CMK (cell line): ENCODE measurements at regions not wholly inside any gene's neighbourhood (a gene's known extent, or its start where the extent isn't known, plus 50 kb on each side); places are given as distances from the start of the nearest gene placed in this dataset.
"Not testable (repeated sequence)": the region's sequence is repeated elsewhere in the genome, so short reads cannot be mapped to it uniquely, and the experiment has no call there.

Source experiments
- DNase-seq: peaks from one replicate; pipeline ENCODE4 v3.0.0-alpha.2; 2010; ENCODE audit warnings: low read depth

DNA sequence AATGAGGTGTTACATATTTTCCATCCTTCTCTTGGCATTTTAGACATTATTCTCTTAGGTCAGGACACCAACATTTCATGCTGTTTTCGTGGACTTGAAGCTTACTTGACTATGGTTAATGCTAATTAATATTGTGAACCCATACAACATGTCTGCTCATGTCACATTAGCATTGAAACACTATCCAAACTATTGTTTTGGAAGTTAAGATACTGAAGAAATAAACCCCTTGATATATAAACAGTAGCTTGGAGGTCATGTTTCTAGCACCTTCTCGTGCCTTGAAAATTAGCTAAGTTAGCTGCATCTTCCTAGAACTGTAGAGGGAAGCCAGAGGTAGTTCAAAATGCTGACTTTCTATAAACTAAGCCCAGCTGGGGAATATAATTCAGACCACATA, 288.8 kb downstream of the LTN1 start:
- no peak for DNase-seq

DNA sequence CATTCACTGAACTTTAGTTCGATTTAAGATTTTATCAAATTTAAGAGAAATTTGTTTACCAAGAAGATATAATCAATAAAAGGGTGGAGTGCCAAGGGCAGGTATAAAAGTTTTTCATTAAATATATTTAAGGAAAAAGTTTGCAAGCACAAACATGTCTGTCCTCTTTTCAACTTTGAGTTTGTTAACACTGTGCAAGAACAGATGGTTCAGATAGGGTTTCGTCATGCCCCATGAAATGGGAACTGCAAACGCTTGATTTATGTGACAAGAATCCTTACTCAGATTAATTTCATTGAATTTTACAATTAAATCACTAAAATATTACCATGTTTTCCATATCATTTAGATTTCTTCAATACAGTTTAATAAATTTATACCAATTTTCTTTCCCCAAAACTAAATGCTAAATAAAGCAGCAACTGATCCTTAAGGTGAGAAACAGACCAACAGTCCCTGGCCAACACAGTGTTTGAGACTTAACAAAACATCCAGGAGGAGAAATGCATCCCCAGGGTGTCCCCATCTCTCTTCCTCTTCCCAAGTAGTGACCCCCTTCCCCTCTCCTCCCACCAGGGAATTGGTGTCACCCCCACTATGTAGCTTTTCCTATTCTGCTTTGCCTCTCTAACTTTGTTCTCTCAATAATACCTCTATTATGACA, 292.9 kb downstream of the LTN1 start:
- no peak for DNase-seq

DNA sequence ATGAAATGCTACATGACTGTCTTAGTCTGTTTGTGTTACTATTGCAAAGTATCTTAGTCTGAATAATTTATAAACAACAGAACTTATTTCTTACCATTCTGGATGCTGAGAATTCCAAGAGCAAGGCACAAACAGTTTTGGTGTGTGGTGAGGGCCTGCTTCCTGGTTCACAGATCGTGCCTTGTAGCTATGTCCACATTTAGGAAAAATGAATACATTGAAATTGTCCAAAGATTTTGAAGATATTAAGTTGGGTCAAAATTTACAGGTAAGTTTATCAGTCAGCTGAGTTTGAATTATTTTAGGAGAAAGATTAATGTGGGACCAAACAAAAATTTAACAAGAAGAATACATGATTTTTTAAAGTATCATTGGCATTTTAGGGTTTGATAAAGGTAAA, 293.5 kb downstream of the LTN1 start:
- DNase-seq: no peak

DNA sequence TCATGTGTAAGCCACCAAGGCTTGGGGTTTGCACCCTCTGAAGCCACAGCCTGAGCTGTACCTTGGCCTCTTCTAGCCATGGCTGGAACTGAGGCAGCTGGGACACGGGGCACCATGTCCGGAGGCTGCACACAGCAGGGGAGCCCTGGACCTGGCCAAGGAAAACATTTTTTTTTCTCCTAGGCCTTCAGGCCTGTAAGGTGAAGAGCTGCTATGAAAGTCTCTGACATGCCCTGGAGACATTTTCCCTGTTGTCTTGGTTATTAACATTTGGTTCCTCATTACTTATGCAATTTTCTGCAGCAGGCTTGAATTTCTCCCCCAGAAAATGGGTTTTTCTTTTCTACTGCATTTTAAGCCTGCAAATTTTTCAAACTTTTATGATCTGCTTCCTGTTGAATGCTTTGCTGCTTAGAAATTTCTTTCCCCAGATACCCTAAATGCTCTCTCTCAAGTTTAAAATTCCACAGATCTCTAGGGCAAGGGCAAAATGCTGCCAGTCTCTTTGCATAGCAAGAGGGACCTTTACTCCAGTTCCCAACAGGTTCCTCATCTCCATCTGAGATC, 295.8 kb downstream of the LTN1 start:
- DNase-seq: no peak

DNA sequence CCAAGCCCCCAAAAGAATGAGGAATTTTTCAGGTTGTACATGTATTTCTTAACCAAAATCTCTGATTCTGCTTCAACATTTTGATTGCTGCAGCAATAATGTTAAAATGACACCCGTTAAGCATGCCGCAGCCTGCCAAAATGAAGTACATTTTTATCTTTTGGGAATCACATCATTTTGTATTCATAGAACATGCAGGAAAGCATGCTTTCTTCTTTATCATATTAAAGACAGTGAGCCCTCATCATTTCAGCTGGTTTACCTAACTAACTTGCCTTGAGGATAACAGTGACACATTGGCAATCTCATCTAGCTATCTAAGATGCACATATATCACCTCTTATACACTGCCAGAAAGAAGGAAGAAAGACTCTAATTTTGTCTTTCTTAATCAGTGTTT, 299.2 kb downstream of the LTN1 start:
- DNase-seq: no peak

DNA sequence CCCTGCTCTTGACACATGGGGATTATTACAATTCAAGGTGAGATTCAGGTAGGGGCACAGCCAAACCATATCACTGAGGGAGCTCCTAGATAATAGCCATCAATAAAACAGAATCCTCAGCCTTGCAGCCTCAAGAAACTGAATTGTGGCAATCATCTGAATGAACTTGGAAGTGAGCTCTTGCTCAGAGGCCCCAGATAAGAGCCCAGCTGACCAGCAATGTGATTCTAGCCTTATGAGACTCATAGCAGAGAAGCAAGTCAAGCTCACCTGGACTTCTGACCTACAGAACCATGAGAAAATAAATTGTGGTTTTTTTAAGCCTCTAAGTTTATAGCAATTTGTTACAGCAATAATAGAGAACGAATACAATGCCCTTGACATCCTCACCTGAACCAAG, 302.5 kb downstream of the LTN1 start:
- DNase-seq: no peak

DNA sequence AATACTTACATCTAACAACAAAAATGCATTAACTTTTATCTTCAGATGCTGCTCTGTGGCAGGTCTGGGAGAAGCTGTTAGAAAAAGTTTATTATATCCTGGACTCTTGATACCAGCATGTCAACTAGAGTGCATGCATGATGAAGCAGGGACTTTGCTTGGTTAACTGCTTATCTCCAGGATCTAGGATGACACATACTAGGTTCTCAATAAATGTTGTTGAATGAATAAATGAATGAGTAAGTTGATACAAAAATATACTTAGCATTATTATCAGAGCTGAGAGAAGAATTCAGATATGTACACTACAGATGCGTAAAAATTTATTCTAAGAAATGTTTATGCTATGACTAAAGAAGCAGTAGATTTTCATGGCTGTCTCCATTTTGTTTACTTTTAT, 304.3 kb downstream of the LTN1 start:
- DNase-seq: no peak

DNA sequence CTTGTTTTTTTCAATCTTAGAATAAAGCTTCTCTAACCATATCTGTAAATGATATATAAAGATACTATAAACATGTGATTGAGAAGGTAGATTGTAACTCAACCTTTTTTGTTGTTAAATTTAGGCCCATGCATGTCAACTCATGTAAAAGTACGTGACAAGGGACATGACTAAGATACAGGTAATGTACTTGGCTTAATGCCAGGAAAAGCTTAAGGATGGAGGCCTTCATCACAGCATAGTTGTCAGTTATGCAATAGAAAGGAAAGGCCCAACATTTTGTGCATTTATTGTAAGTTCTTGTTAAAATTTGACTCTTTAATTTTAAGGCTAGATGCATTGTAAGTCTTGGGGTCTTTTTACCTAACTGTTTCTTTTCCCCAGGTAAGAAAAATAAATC, 305.1 kb downstream of the LTN1 start:
- DNase-seq: no peak

DNA sequence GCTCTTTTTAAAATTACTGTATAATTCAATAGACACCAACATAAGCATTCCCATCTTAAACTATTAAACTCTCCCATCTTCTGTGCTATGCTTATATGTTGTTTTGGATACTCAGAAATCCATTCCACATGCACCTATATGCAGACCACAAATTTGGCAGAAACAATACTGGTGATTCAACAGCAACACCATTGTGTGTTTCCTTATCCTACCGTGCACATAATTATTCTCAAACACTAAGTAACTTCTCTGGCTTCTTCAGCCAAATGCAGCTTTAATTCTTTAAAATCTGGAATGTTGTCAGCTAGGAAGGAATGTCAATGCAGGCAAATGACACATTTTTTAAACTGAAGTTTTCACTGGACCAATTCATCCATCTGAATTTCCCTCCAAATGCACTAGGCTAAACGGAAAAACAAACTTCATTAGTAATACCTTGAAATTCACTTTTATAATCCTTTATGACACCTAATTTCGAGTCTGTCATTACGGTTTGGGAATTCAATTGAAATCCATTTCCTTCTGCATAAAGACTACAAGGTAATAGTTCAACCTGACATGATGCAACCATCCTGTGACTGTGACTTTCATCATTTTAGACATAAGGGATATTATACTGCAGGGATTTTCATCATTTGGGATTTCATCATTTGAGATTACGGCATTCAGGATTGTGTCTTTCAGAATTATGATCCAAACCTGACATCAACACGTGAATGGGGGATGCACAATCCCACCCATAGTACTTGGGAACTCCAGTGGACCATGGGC, 308.5 kb downstream of the LTN1 start:
- no peak for DNase-seq

DNA sequence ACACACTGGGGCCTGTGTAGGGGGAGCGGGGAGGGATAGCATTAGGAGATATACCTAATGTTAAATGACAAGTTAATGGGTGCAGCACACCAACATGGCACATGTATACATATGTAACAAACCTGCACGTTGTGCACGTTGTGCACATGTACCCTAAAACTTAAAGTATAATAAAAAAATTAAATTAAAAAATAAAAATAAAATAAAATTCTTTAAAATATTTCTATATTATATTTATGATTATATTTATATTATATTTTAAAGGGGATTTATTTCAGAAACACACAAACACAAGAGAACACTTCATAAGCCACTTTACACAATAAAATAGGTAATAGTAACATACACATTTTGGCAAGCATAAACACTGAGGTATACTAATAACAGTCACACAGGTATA, 309.8 kb downstream of the LTN1 start:
- DNase-seq: not testable (repeated sequence)

DNA sequence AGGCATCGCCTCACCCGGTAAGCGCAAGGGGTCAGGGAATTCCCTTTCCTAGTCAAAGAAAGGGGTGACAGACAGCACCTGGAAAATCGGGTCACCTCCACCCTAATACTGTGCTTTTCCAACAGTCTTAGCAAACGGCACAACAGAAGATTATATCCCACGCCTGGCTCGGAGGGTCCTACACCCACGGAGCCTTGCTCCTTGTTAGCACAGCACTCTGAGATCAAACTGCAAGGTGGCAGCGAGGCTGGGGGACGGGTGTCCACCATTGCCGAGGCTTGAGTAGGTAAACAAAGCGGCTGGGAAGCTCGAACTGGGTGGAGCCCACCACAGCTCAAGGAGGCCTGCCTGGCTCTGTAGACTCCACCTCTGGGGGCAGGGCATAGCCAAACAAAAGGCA, 315.6 kb downstream of the LTN1 start:
- DNase-seq: not testable (repeated sequence)

DNA sequence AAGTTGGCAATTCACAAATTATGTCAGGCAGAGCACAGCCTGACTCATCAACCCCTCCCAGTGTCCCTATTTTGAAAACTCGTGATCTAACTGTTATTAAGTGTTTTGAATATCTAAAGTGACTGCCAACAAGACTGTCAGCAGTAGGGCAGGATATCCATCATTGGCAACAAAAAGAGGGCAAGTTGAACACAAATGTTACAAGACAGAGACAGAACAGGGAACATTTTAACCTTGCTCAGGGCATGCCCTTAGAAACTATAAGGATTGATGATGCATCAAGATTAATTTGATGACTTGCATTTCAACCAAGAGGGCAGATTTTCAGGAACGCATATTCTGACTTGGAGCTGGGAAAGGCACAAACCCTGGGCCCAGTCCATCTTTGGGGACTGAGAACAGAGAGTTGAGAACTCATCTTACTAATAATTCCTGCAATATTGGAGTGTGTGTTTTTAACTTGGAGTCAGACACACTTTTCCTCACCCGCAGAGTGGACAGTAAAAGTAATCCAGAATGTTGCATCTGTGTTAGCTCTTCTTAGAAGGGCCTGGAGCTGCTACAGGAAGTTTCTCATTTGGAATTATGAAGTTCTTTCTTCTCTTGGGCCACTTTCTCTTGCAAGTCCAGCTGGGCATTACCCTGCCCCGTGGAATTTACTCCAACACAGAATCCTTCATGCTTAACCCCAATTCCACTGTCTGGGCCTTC, 317.2 kb downstream of the LTN1 start:
- no peak for DNase-seq

DNA sequence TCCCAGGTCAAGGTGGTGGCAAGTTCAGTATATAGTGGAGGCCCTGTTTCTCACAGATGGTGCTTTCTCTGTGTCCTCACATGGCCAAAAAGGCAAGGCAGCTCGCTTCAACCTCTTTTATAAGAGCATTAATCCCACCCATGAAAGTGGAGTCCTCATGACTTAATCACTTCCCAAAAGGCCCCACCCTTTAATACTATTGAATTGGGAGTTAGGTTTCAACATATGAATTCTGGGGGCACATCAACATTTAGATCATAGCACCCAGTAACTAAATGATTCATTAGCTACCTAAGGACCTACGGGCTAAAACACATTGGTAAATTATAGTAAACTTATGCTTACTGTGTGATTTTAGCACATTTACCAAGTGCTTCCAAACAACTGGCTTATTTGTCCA, 317.9 kb downstream of the LTN1 start:
- DNase-seq: no peak

DNA sequence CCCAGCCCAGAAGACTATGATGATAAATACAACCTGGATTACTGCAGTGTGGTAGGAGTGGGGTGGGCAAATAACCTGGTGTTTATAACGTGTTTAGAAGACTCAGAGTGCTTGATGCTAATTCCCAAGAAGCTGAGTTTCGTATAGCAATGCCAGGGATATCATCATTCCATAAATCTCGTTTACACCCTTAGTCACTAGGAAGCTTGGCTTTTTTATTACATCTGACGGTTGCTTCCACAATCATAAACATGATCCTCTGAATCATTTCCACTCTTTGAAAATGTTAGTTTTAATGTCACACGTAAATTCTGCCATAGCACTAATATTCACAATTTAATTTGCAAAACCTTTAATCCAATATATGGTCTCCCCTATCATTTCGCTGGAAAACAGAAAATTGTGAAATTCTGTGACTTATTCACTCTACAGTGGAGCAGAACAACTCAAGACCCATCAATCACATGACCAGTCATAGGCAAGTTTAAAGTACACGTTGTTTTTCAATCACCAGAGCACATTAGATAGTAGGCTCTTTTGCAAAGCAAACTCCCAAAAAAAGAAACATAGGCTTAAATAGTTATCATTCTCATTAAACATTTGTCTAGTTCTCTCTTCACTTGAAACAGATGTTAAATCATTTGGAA, 321.0 kb downstream of the LTN1 start:
- no peak for DNase-seq

DNA sequence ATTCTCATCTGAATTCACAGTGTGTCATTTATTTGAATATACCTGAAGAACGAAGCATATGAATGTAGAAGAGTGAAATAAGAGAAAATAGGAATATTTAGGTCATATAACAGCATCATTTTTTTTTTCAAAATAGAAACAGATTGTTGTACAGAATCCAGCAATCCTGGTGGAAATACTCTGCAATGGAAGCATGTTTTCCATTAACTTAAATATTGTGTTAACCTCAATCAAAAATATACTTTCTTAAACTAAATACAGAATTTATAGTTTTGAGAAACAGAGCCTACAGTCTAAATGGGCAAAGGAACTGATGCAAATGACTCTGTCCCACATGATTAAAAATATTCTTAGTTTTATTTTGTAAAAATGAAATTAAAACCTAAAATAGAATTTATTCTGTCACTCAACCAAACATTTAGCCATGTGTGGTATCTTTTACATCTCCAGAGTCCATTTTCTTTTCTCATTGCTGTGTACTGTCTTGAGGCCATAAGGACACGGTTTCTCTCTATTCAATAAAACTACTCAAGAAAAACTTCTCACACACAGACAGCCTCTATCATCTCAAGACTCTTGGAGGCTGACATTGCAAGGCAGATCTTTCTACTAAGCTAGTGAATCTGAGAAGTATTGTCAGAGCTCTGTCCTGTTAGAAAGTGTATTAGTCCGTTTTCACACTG, 322.6 kb downstream of the LTN1 start:
- DNase-seq: no peak

DNA sequence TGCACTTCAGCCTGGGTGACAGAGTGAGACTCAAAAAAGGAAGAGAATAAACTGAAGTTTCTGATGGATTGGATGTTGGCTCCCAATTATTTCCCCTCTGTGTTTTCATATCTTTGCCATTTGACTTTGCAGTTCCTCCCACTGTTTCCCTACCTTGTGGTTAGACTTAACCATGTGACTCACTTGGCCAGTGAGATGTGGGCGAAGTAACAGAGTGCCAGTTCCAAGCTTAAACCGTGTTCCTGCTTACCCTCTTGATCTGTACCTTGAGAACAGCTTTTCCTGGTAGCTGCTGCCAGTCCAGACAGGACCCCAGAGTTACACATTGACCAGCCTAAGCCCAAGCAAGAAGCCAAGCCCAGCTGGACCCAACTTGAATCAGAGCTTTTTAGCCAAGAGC, 323.4 kb downstream of the LTN1 start:
- peak; percentile 76 for DNase-seq

DNA sequence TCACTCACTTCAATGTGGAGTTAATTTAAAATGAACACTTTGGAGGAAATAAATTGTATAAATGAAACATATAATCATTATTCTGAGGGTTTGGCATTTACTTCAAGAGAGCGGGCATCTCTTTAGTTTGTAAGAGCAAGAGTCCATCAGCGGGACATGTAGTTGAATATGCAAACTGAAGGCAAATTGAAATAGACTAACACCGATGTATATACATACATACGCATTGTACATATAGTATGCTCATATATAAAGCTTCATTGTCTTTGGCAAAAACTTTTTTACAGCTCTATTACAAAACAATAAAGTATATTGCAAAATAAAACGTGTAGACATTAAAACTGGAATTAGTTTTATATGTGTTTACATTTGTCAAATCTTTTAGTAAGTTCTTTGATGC, 328.9 kb downstream of the LTN1 start:
- no peak for DNase-seq

DNA sequence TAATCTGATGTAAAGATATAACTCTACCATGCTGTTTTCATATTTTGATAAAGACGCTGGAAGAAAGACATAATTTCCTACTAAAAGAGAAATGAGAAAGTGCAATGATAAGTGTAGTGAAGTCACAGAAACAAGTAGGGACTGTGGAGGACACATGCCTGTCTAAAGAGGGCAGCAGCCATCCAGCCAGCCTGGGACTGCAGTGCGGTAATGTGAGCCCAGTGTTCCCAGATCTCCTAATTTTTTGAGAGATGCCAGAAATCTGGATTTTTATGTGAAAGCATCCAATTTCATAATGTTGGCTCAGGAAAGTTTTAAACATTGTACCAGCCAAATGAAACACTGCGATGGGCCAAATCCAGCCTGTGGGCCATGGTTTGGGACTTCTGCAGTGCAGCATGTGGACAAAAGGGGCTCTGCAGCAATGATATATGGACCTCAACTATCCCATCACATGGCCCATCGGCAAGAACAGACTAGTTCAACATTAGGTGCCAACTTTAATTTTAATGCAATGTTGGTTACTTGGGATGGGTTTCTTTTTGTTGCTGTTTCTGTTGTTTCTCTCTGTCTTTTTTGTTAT, 329.5 kb downstream of the LTN1 start:
- no peak for DNase-seq

DNA sequence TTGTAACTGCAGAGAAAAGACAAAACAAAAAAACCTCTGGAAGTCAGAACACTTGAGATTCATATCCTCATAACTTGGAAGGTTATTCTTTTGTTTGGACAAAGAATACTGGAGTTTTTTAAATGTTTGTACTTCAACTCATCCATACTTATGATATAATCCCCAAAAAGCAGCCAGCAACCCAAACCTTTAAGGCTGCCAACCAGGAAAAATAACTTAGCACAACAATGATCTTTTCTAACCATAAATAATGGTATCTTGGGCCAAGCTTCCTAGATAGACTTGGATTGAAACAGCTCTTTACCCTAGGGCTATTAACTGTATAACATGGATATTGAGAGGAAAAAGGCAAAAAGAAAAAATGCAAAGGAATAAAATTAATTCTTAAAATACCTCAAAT, 335.1 kb downstream of the LTN1 start:
- DNase-seq: no peak

DNA sequence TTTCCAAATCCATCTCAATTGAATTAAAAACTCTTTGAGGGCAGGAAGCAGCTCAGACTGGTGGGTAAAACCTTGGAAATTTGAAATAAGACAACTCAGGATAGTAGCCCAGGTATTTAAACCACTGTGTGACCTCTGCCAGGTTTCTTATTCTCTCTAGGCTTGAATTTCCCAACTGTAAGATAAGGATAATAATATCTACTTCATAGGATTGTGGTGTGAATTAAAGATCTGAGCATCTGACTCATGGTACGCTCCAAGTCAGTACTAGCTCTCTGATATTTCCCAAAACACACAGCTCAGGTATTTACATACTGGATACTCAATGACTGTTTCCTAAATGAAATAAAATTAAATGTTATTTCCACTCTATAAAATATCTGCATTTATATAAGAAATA, 337.2 kb downstream of the LTN1 start:
- DNase-seq: no peak

DNA sequence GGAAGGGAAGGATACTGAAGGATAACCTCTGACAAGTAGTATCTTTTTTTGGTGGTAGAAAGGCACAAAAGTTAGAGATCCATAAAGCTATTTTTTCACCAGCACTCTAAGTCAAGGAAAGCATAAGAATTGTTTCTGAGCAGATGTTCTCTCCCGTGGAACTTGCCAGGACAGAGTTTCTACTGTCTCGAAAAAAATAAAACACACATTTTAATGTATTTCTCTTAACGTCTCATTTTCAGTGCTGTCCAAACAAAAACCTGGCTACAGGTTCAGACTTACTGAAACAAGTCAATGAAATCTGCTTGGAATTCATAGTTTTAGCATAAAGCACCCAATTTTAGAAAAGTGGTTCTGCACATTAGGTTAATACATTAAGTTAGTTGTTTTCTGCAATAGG, 338.3 kb downstream of the LTN1 start:
- no peak for DNase-seq

DNA sequence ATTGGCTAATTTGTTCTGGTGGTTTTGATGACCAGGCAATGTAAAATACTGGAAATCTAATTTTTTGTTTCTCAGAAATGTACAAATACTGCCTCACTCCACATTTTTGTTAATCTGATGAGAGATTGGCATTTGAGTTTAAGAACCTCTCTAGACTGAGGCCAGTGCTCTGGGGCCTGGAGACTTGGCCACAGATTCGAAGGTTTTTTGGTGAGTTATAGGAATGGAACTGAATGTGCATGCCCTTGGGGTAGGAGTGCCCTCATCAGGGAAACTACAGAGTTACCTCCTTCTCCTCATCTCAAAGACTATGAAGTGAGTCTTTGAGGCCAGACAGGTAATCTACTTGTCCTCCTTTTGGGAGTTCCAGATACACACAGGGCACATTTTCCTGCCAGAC, 347.9 kb downstream of the LTN1 start:
- DNase-seq: no peak
